GM21717 (cell line): ENCODE measurements at regions not wholly inside any gene's neighbourhood (a gene's known extent, or its start where the extent isn't known, plus 50 kb on each side); places are given as distances from the start of the nearest gene placed in this dataset.

ENCODE experiments used
- ATAC-seq: cut with Tn5 transposase; IDR thresholded peaks from one replicate; pipeline ENCODE4 v1.9.1; 2021; ENCODE audit warnings: mild to moderate bottlenecking, moderate library complexity; ENCODE audit not compliant: unreplicated experiment

- no peak for ATAC-seq
These were observed 460.2 kb upstream of the ACVR2A start for GRCh38 chr2:147384659-147385058.

DNA sequence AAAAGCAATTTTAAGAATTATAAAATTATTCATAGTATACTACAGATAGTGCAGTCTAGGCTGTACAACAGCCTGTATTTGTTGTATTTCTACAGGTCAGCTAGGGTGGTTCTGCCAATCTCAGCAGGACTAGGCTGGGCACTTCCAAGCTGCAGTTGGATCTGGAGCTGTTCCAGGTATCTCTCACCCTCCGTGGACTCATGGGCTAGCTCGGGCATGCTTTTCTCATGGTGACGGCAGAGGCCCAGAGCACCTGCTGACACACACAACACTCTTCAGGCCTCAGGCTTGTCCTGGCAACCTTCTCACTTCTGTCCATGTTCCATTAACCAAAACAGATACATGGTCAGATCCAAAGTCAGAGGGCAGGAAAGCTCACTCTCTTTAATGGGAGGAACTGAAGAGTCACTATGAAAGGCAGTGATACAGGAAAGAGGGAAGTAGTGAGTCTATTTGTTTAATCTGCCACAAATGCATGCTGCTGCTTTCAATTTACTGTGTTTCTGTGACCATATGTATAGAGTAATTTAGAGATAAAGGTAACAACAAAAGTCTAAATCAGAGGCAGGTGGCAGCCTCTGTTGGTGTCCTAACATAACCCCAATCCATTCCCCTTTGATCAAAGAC is 462.4 kb upstream of the ACVR2A start:
- ATAC-seq: no peak

- no peak for ATAC-seq
These were observed 466.4 kb upstream of the ACVR2A start for GRCh38 chr2:147378403-147378802.

DNA sequence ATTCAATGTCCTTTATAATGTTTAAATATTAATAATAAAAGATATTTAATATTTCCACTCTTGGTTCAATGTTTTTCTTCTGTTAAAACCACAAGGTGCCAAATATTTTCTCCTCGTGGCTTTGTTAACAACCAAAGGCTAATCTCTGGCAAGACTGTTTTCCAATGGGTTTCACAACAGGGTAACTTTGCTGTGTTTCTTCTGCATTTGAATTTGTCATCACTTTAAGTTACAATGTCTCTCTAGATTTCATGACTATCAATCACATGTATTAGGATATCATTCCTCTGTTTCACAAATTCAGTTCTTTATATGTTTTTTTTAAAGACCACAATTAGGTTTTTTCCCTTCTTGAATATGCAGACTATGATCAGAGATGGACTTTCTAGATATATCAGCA is 469.8 kb upstream of the ACVR2A start:
- ATAC-seq: no peak

DNA sequence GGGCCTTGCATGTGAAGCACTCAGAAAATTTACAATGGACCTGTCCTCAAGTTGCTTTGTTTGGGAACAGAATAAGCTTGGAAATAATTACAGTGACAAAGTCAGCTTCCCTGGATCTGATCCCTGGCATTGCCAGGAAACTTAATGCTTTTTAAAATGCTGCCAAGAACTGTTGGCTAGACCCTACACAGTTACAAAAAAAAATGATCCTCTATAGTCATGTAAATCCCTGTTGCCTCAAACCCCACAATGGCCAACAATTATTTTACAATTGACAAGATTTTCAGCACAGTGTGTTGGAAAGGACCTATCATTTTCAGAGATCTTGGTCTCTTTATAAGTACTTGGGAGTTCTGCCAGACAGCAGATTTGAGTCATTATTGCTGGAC is 470.4 kb upstream of the ACVR2A start:
- no peak for ATAC-seq

DNA sequence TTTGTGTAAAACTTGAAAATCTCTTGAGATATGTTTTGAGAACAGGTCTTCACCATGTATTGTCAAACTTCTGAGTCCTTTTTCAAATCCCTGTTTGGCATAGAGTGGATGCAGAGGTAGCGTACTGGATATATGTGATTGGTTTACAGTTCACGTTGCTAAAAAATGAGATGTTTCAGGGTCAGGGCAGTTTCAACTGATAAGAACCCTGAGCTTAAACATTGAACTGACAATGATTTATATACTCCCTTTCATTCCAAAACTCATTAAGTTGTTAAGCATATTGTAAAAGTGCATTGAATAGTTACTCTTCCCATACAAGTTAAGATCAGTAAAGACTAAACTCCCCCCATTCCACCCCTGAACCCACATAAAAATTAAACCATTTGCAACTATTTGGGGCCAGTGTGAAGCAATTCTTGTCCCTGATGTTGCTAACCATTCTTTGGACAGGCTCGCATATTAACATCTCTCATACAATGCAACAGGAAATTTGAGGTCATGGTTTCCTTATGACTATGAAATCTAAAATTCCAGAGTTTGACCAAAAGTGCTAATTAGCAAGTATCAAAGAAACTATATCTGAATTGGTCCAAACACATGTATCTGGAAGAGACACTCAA is 470.9 kb upstream of the ACVR2A start:
- ATAC-seq: no peak

GRCh38 chr2:147368306-147368705 is 476.5 kb upstream of the ACVR2A start:
- no peak for ATAC-seq

GRCh38 chr2:147366279-147366678 is 478.6 kb upstream of the ACVR2A start:
- ATAC-seq: no peak

DNA sequence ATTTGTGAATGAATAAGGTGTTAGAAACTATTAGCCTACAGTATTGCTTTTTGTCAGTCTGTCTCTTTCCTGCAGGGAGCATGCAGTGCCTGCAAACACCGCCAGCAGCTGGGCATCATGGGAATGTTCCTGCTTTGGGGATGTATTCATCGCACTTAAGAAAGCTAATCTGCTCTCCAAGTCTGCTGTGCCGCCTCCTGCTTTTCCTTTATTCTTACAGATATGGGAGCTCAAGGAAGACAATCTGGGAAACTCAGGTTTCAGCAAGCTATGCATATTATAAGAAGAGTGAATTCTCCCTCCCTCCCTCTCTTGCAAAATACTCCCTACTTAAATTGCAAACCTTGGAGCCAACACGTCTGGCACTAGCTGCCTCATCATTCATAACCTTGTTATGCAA is 479.2 kb upstream of the ACVR2A start:
- no peak for ATAC-seq

GRCh38 chr2:147364597-147364996 is 480.2 kb upstream of the ACVR2A start:
- no peak for ATAC-seq

- ATAC-seq: no peak
These were observed 481.6 kb upstream of the ACVR2A start for GRCh38 chr2:147363181-147363580.

- ATAC-seq: no peak
These were observed 486.5 kb upstream of the ACVR2A start for GRCh38 chr2:147358375-147358774.

DNA sequence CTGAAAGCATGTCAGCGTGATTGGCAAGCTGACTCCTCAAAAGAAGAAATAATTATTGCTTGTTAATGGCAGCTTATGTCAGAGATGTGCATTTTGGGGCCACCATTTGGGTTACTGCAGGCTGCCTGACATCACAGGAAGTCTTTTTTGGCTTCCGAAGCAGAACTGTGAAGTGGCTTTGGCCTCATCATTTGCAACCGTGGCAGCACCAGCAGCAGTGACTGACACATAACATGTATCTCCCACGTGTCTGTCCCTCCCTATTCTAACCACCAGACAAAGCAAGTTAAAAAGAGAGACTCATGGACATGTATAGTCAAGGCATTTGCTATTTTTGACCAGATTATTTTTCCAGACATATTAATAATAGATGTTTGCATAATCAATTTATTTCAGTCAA is 488.7 kb upstream of the ACVR2A start:
- ATAC-seq: no peak

DNA sequence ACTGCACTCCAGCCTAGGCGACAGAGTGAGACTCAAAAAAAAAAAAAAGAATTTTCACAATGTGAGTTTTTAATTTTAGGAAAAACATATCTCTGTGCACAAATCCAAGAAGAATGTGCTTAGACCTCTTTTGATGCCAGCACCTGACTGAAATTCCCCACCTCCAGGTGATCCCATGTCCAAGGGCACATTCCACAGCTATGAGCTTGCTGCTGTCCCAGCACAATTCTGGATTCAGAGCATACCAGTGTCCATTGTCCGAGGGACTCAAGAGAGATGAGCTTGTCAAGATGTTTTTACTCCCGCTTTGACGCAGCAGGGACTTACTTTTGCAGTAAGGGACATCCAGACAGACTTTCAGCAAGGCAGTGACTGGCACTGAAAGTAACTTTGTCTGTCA is 489.1 kb upstream of the ACVR2A start:
- no peak for ATAC-seq

DNA sequence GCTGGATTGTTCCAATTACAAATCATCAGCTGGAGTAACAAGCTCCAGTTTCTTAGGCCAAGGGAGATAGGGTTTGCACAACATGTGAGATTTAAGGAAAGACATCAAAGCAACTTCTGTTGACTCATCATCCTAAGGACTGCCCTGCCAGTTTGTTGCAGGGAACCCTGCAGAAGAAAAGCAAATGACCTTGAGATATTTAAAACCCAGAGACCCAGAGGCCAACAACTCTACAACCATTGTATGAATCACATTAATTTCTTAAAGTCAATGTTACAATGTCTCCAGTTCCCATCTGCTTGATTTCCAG is 491.8 kb upstream of the ACVR2A start:
- no peak for ATAC-seq

GRCh38 chr2:147352264-147353071 is 492.4 kb upstream of the ACVR2A start:
- peak; percentile 75 for ATAC-seq

DNA sequence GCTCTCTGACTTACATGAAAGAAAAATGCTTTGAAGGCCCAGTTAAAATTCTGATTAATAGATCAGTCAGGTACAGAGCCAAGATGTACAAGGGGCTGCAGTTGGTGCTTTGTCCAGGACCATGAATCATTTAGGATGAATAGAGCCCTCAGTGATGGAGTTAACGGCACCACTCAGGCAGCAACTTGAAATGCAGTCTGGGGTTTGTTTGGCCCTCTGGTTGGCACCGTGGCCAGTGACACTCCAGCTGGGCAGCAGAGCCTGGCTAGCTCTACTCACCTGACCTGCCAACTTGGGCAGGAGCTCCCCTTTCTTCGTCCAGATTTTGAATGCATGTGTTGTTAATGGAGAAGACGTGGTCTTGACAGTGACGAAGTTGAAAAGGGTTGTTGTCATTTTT is 493.0 kb upstream of the ACVR2A start:
- ATAC-seq: no peak

DNA sequence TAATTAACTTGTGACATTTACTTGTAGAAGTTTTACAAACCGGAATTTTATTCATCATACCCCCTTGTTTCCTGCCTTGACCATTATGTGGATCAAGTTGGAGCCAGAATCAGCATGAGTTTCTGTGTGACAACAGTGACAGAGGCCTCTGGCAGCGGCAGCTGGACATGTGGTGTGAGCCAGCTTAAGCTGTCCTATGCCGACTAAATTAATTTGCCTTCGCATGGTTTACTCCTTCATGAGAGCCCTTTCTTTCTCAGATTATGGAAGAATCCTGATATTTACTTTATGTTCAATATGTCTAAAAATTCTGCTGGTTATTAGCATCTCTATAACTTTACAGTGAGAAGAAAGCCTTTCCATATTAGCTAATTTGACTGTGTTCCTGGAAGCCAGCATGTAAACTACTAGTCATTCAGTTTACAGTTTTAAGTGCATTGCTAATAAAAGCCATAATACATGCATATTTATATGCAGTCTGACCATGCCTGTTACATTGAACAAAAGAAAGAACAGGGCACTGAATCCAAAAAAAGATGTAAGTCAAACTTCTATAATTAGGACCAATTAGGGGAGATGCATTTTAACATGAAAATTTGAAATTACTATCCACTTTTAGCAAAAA is 495.8 kb upstream of the ACVR2A start:
- ATAC-seq: no peak

DNA sequence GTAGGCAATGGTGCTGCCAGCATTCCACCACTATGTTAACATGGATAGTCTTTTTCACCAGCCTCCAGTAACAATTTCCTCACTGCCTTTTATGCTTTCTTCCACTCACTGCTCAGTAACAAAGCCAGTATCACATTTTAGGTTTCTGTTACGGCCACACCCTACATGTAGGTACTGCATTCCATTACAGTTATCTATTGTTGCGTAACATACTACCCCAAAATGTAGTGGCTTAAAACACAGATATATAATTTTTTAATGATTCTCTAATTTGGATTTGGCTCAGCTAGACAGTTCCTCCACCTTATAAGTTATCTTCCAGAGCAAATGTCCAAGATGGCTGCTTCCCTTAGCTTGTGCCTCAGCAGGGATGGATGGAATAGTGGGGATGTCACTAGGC is 498.7 kb upstream of the ACVR2A start:
- ATAC-seq: no peak

- ATAC-seq: no peak
These were observed 499.6 kb upstream of the ACVR2A start for GRCh38 chr2:147345246-147345645.

GRCh38 chr2:147342329-147342728 is 502.5 kb upstream of the ACVR2A start:
- no peak for ATAC-seq
